ENCODE measurements at regions not wholly inside any gene's neighbourhood (a gene's known extent, or its start where the extent isn't known, plus 50 kb on each side); places are given as distances from the start of the nearest gene placed in this dataset.

GRCh38 chr2:88880441-88880953 is 189.0 kb downstream of the RPIA start:
- TF ChIP-seq JUNB (IDR thresholded peaks at IDR 0.05; ENCODE audit: unreplicated experiment) (no peak), NANOG (IDR thresholded peaks at IDR 0.05; ENCODE audit: borderline replicate concordance) (no peak), POLR2AphosphoS5 (IDR thresholded peaks at IDR 0.05; ENCODE audit: low read depth) (no peak), EZH2 (IDR thresholded peaks at IDR 0.05; ENCODE audit: low read depth, unreplicated experiment) (no peak), ZNF114 (CRISPR knock-in tag; IDR thresholded peaks at IDR 0.05) (no peak), REST (IDR thresholded peaks at IDR 0.05; ENCODE audit: unreplicated experiment) (no peak), EZH2phosphoT487 (IDR thresholded peaks at IDR 0.05; ENCODE audit: unreplicated experiment) (no peak), CREB1 (CRISPR knock-in tag; IDR thresholded peaks at IDR 0.05; ENCODE audit: low read depth) (no peak), STAT1 (IDR thresholded peaks at IDR 0.05; ENCODE audit: unreplicated experiment) (no peak), ZNF331 (CRISPR knock-in tag; IDR thresholded peaks at IDR 0.05; ENCODE audit: low read depth) (no peak)
- TF ChIP-seq, protein P1, sequence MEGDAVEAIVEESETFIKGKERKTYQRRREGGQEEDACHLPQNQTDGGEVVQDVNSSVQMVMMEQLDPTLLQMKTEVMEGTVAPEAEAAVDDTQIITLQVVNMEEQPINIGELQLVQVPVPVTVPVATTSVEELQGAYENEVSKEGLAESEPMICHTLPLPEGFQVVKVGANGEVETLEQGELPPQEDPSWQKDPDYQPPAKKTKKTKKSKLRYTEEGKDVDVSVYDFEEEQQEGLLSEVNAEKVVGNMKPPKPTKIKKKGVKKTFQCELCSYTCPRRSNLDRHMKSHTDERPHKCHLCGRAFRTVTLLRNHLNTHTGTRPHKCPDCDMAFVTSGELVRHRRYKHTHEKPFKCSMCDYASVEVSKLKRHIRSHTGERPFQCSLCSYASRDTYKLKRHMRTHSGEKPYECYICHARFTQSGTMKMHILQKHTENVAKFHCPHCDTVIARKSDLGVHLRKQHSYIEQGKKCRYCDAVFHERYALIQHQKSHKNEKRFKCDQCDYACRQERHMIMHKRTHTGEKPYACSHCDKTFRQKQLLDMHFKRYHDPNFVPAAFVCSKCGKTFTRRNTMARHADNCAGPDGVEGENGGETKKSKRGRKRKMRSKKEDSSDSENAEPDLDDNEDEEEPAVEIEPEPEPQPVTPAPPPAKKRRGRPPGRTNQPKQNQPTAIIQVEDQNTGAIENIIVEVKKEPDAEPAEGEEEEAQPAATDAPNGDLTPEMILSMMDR (conservative IDR thresholded peaks at IDR 0.05; ENCODE audit: low read depth in 2 of 2), result peak; percentile 78 to 83
- TF ChIP-seq, protein P2, sequence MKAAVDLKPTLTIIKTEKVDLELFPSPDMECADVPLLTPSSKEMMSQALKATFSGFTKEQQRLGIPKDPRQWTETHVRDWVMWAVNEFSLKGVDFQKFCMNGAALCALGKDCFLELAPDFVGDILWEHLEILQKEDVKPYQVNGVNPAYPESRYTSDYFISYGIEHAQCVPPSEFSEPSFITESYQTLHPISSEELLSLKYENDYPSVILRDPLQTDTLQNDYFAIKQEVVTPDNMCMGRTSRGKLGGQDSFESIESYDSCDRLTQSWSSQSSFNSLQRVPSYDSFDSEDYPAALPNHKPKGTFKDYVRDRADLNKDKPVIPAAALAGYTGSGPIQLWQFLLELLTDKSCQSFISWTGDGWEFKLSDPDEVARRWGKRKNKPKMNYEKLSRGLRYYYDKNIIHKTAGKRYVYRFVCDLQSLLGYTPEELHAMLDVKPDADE (IDR thresholded peaks at IDR 0.05), result no peak
- TF ChIP-seq, protein P3, sequence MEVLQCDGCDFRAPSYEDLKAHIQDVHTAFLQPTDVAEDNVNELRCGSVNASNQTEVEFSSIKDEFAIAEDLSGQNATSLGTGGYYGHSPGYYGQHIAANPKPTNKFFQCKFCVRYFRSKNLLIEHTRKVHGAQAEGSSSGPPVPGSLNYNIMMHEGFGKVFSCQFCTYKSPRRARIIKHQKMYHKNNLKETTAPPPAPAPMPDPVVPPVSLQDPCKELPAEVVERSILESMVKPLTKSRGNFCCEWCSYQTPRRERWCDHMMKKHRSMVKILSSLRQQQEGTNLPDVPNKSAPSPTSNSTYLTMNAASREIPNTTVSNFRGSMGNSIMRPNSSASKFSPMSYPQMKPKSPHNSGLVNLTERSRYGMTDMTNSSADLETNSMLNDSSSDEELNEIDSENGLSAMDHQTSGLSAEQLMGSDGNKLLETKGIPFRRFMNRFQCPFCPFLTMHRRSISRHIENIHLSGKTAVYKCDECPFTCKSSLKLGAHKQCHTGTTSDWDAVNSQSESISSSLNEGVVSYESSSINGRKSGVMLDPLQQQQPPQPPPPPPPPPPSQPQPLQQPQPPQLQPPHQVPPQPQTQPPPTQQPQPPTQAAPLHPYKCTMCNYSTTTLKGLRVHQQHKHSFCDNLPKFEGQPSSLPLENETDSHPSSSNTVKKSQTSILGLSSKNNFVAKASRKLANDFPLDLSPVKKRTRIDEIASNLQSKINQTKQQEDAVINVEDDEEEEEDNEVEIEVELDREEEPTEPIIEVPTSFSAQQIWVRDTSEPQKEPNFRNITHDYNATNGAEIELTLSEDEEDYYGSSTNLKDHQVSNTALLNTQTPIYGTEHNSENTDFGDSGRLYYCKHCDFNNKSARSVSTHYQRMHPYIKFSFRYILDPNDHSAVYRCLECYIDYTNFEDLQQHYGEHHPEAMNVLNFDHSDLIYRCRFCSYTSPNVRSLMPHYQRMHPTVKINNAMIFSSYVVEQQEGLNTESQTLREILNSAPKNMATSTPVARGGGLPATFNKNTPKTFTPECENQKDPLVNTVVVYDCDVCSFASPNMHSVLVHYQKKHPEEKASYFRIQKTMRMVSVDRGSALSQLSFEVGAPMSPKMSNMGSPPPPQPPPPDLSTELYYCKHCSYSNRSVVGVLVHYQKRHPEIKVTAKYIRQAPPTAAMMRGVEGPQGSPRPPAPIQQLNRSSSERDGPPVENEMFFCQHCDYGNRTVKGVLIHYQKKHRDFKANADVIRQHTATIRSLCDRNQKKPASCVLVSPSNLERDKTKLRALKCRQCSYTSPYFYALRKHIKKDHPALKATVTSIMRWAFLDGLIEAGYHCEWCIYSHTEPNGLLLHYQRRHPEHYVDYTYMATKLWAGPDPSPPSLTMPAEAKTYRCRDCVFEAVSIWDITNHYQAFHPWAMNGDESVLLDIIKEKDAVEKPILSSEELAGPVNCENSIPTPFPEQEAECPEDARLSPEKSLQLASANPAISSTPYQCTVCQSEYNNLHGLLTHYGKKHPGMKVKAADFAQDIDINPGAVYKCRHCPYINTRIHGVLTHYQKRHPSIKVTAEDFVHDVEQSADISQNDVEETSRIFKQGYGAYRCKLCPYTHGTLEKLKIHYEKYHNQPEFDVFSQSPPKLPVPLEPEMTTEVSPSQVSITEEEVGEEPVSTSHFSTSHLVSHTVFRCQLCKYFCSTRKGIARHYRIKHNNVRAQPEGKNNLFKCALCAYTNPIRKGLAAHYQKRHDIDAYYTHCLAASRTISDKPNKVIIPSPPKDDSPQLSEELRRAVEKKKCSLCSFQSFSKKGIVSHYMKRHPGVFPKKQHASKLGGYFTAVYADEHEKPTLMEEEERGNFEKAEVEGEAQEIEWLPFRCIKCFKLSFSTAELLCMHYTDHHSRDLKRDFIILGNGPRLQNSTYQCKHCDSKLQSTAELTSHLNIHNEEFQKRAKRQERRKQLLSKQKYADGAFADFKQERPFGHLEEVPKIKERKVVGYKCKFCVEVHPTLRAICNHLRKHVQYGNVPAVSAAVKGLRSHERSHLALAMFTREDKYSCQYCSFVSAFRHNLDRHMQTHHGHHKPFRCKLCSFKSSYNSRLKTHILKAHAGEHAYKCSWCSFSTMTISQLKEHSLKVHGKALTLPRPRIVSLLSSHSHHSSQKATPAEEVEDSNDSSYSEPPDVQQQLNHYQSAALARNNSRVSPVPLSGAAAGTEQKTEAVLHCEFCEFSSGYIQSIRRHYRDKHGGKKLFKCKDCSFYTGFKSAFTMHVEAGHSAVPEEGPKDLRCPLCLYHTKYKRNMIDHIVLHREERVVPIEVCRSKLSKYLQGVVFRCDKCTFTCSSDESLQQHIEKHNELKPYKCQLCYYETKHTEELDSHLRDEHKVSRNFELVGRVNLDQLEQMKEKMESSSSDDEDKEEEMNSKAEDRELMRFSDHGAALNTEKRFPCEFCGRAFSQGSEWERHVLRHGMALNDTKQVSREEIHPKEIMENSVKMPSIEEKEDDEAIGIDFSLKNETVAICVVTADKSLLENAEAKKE (CRISPR knock-in tag; IDR thresholded peaks at IDR 0.05), result no peak
